Cardiac fibroblast (primary cell): ENCODE measurements at regions not wholly inside any gene's neighbourhood (a gene's known extent, or its start where the extent isn't known, plus 50 kb on each side); places are given as distances from the start of the nearest gene placed in this dataset.

ENCODE experiments used
- DNase-seq, 2 donors: peaks; one replicate each; pipeline versions ENCODE4 v3.0.0 to v3.0.0-alpha.2; 2010; ENCODE audit warnings: low read depth in 2 of 2
- H3K4me3 ChIP-seq, 2 donors: replicated peaks in 1 of 2; 1 replicate in 1 of 2; 2 replicates in 1 of 2; pipeline ENCODE4 v1.5.1; 2011; ENCODE audit warnings: low read depth in 2 of 2, low read length in 2 of 2, mild to moderate bottlenecking in 2 of 2, moderate library complexity in 1 of 2
- TF ChIP-seq, protein P1 (sequence below): IDR thresholded peaks from one replicate; pipeline ENCODE4 v1.5.1; 2011; ENCODE audit warnings: low read depth, mild to moderate bottlenecking, low read length, inconsistent platforms

DNA sequence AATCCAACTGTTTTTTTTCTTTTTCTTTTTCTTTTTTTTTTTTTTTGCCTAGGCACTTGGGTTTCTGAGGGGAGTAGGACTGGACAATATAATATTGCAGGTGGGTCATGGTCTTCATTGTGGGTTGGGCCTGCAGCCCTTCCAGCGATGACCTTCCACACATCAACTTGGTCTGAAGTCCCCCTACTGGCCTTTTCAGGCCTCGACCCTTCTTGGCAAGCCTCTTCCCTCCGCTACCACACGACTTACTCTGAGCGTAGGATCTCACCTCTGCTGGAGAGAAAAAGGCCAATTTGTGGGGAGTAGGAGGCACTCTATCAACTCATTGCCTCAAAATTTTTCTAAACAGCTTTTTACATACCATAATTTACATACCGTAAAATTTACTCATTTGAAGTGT lies 51.1 kb upstream of the GRIK3 start:
- H3K4me3 ChIP-seq: no peak overlapping the region
- no peak for DNase-seq
- TF ChIP-seq, protein P1, sequence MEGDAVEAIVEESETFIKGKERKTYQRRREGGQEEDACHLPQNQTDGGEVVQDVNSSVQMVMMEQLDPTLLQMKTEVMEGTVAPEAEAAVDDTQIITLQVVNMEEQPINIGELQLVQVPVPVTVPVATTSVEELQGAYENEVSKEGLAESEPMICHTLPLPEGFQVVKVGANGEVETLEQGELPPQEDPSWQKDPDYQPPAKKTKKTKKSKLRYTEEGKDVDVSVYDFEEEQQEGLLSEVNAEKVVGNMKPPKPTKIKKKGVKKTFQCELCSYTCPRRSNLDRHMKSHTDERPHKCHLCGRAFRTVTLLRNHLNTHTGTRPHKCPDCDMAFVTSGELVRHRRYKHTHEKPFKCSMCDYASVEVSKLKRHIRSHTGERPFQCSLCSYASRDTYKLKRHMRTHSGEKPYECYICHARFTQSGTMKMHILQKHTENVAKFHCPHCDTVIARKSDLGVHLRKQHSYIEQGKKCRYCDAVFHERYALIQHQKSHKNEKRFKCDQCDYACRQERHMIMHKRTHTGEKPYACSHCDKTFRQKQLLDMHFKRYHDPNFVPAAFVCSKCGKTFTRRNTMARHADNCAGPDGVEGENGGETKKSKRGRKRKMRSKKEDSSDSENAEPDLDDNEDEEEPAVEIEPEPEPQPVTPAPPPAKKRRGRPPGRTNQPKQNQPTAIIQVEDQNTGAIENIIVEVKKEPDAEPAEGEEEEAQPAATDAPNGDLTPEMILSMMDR: no peak

DNA sequence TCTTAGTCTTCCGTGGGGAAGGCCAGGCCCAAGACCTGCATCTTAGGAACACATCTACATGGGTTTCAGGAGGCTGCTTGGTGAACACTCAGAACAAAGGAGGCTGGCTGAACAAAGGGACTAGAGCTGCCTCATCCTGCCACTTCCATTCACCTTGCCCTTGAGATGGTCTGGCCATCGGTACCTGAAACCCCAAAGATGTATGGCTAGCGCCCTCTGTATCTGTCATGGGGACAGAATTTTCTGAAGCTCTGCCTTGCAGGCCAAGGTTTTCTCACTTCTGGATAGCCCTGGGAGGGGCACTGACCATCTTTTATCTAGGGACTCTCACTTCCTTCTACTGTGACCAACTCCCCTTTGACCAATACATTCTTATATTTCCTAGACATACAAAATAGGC lies 55.4 kb upstream of the GRIK3 start:
- TF ChIP-seq, protein P1: no peak
- H3K4me3 ChIP-seq: no peak overlapping the region
- DNase-seq: no peak

DNA sequence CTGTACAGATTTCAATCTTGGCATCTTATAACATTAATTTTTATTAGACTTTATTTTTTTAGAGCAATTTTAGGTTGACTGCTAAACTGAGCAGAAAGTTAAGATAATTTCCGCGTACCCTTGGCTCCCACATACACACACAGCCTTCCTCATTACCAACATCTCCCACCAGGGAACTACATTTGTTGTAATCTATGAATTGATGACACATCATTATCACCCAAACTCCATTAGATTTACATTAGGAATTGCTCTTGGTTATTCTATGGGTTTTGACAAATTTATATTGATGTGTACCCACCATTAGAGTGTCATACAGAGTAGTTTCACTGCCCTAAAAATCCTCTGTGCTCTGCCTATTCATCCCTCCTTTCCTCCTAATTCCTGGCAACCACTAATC lies 56.4 kb upstream of the GRIK3 start:
- TF ChIP-seq, protein P1: no peak
- no peak for DNase-seq

DNA sequence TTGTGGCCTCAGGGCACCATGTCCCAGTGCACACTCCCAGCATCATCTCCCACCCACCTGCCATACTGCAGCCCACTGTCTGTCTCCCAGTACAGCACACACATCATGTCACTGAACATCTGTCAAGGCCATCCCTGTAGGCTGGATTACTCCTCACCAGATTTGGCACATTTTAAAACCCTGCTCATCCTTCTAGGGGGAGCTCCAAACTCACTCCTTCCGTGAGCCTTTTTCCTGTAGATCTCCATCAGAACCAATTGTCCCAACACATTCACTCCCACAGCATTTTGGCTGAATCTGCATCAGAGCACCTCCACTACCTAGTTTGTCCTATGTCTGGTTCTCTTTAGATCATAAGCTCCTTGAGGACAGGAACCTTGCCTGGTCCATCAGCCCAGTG lies 58.6 kb upstream of the GRIK3 start:
- H3K4me3 ChIP-seq: no peak overlapping the region
- TF ChIP-seq, protein P1: no peak
- no peak for DNase-seq

More for the DNA sequence above, 56.4 kb upstream of the GRIK3 start:
- no peak overlapping the region for H3K4me3 ChIP-seq

DNA sequence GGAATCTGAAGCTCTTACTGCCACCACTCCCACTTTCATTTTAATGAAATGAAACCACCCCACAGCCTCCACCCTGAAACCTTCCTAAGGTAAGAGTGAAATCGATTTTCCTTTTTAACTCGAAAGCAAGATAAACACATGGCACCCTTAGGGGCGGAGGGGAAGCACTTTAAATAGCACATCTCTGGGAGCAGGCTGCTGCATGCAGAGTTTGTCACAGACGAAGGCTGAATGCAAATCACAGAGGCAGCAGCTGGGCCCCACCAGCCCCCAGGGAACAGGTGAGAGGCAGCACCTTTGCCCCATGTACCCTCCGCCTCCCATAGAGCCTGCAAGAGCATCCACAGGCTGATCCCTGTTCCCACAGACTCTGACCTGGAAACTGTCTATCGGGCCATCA lies 60.0 kb upstream of the GRIK3 start:
- DNase-seq: no peak
- TF ChIP-seq, protein P1: no peak
- no peak overlapping the region for H3K4me3 ChIP-seq

DNA sequence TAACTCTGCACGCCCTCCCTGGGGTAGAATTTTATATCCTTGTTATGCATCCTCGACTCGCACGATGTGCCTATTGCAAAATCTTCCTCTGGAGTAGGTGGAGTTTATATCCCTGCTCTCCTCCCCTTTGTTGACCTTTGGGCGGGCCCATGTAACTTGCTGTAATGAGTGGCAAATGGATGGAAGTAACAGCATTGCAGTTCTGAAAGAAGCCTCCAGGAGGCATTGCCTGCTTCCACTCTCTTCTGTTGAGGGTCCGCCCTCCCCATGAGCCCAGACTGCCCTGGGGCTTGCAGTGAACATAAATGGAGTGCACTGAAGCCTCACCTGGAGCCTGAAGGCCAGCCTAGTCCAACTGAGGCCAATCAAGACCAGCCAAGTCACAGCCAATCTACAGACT lies 62.2 kb upstream of the GRIK3 start:
- TF ChIP-seq, protein P1: no peak
- H3K4me3 ChIP-seq: no peak overlapping the region
- DNase-seq: no peak

DNA sequence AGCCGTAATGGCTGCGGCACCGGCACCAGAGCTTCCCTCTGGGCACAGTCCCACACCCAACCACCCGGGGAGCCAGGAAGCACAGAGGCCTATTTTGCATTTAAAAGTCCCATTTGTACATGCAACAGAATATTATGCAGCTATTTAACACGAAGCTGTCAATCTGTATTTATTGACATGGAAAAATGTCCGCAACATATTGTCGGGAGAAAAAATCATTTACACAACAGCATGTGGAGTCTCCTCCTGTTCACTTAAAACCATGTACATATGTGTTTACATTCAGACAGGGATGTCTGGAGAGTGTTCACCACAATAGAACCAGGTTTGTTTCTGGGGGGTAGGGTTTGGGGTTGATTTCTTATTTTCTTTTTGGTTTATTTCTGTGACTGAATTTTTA lies 63.4 kb upstream of the GRIK3 start:
- no peak for DNase-seq
- no peak overlapping the region for H3K4me3 ChIP-seq
- TF ChIP-seq, protein P1: no peak
